OCI-LY1 (cell line): ENCODE measurements at regions not wholly inside any gene's neighbourhood (a gene's known extent, or its start where the extent isn't known, plus 50 kb on each side); places are given as distances from the start of the nearest gene placed in this dataset.

Experiments used
- H2AFZ ChIP-seq: fragments of 200-600 bp; sonication (generic), shearing (Covaris generic); 2 replicates; pipeline ENCODE4 v1.6.0; 2014; ENCODE audit warnings: antibody characterized with exemption, mild to moderate bottlenecking, low read length
- H3F3A ChIP-seq: fragments of 200-600 bp; sonication (generic), shearing (Covaris generic); 2 replicates; pipeline ENCODE4 v1.6.0; 2014; ENCODE audit warnings: mild to moderate bottlenecking, antibody characterized with exemption, low read length, moderate library complexity; ENCODE audit not compliant: insufficient read depth
- H3K27ac ChIP-seq: fragments of 200-600 bp; sonication (generic); 2 replicates; pipeline ENCODE4 v1.5.1; 2014; ENCODE audit warnings: low read length, mixed run types, mild to moderate bottlenecking, low read depth; ENCODE audit not compliant: poor library complexity, severe bottlenecking
- H3K27me3 ChIP-seq: fragments of 200-600 bp; sonication (generic); 2 replicates; pipeline ENCODE4 v1.6.0; 2014; ENCODE audit warnings: antibody characterized with exemption, mild to moderate bottlenecking, low read length, moderate library complexity; ENCODE audit not compliant: insufficient read depth
- H3K36me3 ChIP-seq: fragments of 200-600 bp; sonication (generic); 2 replicates; pipeline ENCODE4 v1.6.1; 2014; ENCODE audit warnings: mild to moderate bottlenecking, antibody characterized with exemption, low read length, moderate library complexity, mixed read lengths; ENCODE audit not compliant: insufficient read depth
- H3K4me1 ChIP-seq: fragments of 200-600 bp; sonication (generic); 2 replicates; pipeline ENCODE4 v1.5.1; 2014; ENCODE audit warnings: mild to moderate bottlenecking, low read length, moderate library complexity; ENCODE audit not compliant: insufficient read depth, severe bottlenecking
- H3K4me2 ChIP-seq: fragments of 200-600 bp; sonication (generic), shearing (Covaris generic); 2 replicates; pipeline ENCODE4 v1.6.1; 2014; ENCODE audit warnings: low read length
- H3K4me3 ChIP-seq: fragments of 200-600 bp; sonication (generic); 2 replicates; pipeline ENCODE4 v1.5.1; 2014; ENCODE audit warnings: low read length, low read depth, mild to moderate bottlenecking, mixed read lengths; ENCODE audit not compliant: poor library complexity, severe bottlenecking
- H3K79me2 ChIP-seq: fragments of 200-600 bp; shearing (Covaris generic); 2 replicates; pipeline ENCODE4 v1.6.1; 2016; ENCODE audit warnings: mixed run types, low read length, mixed read lengths; ENCODE audit not compliant: insufficient read depth
- H3K9ac ChIP-seq: fragments of 200-600 bp; sonication (generic), shearing (Covaris generic); 2 replicates; pipeline ENCODE4 v1.6.1; 2014; ENCODE audit warnings: mild to moderate bottlenecking, low read length, mixed read lengths
- H3K9me2 ChIP-seq: fragments of 200-600 bp; sonication (generic), shearing (Covaris generic); 2 replicates; pipeline ENCODE4 v1.6.1; 2014; ENCODE audit warnings: low read depth, mild to moderate bottlenecking, low read length, mixed read lengths
- H3K9me3 ChIP-seq: fragments of 200-600 bp; shearing (Covaris generic); 2 replicates; pipeline ENCODE4 v1.6.1; 2014; ENCODE audit warnings: low read length, mixed read lengths
- H4K20me1 ChIP-seq: fragments of 200-600 bp; sonication (generic), shearing (Covaris generic); 2 replicates; pipeline ENCODE4 v1.6.0; 2016; ENCODE audit warnings: mild to moderate bottlenecking, low read length; ENCODE audit not compliant: insufficient read depth
- EZH2 ChIP-seq: fragments of 200-600 bp; sonication (generic), shearing (Covaris generic); IDR thresholded peaks from 2 replicates; pipeline ENCODE4 v1.8.0; 2017; ENCODE audit warnings: borderline replicate concordance, mixed run types, mild to moderate bottlenecking, antibody characterized with exemption, low read length, moderate library complexity, mixed read lengths
- TF ChIP-seq, protein P1 (sequence below): fragments of 200-600 bp; sonication (generic), shearing (Covaris generic); IDR thresholded peaks from 2 replicates; pipeline ENCODE4 v1.5.1; 2017; ENCODE audit warnings: mild to moderate bottlenecking, antibody characterized with exemption, low read length, moderate library complexity, mixed read lengths

GRCh38 chr2:122927710-122928557 is 1097.2 kb upstream of the CNTNAP5 start:
- Histone ChIP-seq H3K4me3 (no peak overlapping the region), H3K27ac (no peak overlapping the region), H3F3A (no peaks in the 10 kb centered on the region), H3K4me1 (no peaks in the 10 kb centered on the region), H3K27me3 (no peaks in the 10 kb centered on the region), H3K36me3 (no peaks in the 10 kb centered on the region), H2AFZ (no peak overlapping the region), H3K79me2 (no peaks in the 10 kb centered on the region), H3K9ac (no peak overlapping the region), H4K20me1 (no peaks in the 10 kb centered on the region), H3K9me2 (no peaks in the 10 kb centered on the region), H3K9me3 (no peaks in the 10 kb centered on the region), H3K4me2 (no peak overlapping the region)
- TF ChIP-seq EZH2: no peak
- TF ChIP-seq, protein P1, sequence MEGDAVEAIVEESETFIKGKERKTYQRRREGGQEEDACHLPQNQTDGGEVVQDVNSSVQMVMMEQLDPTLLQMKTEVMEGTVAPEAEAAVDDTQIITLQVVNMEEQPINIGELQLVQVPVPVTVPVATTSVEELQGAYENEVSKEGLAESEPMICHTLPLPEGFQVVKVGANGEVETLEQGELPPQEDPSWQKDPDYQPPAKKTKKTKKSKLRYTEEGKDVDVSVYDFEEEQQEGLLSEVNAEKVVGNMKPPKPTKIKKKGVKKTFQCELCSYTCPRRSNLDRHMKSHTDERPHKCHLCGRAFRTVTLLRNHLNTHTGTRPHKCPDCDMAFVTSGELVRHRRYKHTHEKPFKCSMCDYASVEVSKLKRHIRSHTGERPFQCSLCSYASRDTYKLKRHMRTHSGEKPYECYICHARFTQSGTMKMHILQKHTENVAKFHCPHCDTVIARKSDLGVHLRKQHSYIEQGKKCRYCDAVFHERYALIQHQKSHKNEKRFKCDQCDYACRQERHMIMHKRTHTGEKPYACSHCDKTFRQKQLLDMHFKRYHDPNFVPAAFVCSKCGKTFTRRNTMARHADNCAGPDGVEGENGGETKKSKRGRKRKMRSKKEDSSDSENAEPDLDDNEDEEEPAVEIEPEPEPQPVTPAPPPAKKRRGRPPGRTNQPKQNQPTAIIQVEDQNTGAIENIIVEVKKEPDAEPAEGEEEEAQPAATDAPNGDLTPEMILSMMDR: no peak

DNA sequence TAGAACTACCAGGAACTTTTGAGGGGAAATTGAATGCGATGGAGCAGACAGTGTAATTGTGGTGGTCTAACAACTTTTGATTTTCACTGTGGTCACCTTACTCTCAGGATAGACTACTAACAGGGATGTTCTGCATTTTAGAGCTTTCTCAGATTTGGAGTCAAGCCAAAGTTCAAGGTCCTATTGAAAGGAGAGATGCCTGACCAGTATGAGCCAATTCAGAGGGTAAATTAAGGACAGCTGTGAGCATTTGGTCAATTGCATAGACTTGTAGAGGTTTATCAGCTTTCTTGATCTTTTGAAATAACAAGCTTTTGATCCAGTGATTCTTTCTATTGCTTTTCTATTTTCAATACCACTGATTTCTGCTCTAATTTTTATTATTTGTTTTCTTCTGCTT is 1095.7 kb upstream of the CNTNAP5 start:
- H4K20me1 ChIP-seq: no peaks in the 10 kb centered on the region
- no peak overlapping the region for H3K4me3 ChIP-seq
- H3K79me2 ChIP-seq: no peaks in the 10 kb centered on the region
- no peaks in the 10 kb centered on the region for H3K4me1 ChIP-seq
- H3F3A ChIP-seq: no peaks in the 10 kb centered on the region
- no peaks in the 10 kb centered on the region for H3K9me3 ChIP-seq
- H3K27ac ChIP-seq: no peak overlapping the region
- no peaks in the 10 kb centered on the region for H3K9me2 ChIP-seq
- TF ChIP-seq, protein P1: no peak
- no peak for TF ChIP-seq EZH2
- H3K4me2 ChIP-seq: no peak overlapping the region
- no peaks in the 10 kb centered on the region for H3K36me3 ChIP-seq
- H3K9ac ChIP-seq: no peak overlapping the region
- no peaks in the 10 kb centered on the region for H3K27me3 ChIP-seq
- H2AFZ ChIP-seq: no peak overlapping the region

DNA sequence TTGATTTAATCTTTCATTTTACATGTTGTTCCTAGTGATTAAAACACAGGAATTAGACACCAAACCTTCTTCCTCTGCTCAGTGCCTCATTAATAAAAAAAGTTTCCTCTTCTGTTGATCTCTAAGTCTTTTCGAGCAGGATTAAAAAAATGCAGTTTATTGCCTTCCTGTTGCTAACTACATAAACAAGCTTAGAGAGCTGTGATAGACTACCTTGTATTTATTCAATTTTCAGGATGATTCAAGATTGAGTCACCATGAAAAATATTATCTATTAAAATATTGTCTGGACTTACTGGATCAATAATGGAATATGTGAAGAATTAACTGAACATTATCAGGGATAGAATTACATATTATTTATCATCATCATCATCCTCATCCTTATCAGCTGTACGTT is 1089.6 kb upstream of the CNTNAP5 start:
- Histone ChIP-seq H2AFZ (no peak overlapping the region), H3K79me2 (no peaks in the 10 kb centered on the region), H3K27ac (no peak overlapping the region), H3K4me1 (no peaks in the 10 kb centered on the region), H3K9me2 (no peaks in the 10 kb centered on the region), H4K20me1 (no peaks in the 10 kb centered on the region), H3K9me3 (no peaks in the 10 kb centered on the region), H3F3A (no peaks in the 10 kb centered on the region), H3K27me3 (no peaks in the 10 kb centered on the region), H3K4me2 (no peak overlapping the region), H3K36me3 (no peaks in the 10 kb centered on the region), H3K4me3 (no peak overlapping the region), H3K9ac (no peak overlapping the region)
- TF ChIP-seq EZH2: no peak
- TF ChIP-seq, protein P1: no peak
